A204.1 (cell line): ENCODE measurements at regions not wholly inside any gene's neighbourhood (a gene's known extent, or its start where the extent isn't known, plus 50 kb on each side); places are given as distances from the start of the nearest gene placed in this dataset.
A peak's percentile ranks its signal among the peaks of the same experiment; 100 is the strongest.

Experiments used
- FAIRE-seq: peaks from 2 replicates; lab custom pipeline; 2012; peaks lifted over from hg19 to GRCh38; lab: Jason Lieb, UNC

GRCh38 chrX:49773993-49774392 lies 55.1 kb upstream of the PAGE4 start:
- FAIRE-seq: no peak

DNA sequence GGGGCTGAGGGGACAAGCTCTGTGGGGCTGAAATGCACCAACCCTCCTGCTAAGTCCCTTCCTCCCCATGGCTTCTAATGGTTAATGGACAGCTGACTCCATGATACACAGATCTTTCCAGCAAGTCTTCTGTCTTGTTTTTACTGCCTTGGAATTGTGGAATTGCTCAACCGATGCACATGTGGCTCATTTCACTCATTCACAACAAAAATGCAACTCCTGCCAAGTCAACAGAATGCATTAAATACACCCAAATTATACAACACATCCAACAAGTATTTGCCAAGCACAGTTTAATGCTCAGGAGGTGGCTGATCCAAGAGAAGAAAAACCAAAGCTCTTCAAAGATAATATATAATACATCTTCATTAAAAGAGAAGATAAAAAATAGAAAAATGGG lies 61.9 kb upstream of the PAGE4 start:
- FAIRE-seq: no peak

DNA sequence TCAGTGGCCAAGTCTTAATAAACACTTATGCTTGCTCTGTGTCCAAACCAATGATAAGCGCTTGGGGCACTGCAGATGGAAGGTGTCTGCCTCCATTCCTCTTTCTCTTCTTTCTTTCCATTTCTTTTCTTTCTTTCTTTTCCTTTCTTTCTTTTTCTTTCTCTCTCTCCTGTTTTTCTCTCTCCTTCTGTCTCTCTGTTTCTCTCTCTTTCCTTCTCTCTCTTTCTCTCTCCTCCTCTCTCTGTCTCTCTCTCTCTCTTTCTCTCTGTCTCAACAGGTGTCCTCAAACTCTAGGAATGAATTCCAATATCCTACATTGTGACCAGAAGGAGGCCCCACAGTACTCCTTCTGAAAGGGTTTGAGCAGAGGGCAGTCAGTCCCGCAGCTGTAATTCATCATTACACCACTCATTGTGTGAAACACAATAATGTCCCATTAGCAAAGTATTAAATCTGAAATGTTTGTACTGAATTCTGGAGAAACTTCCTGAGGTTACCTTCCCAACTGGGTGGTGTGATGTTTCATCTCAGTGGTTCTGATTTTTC lies 66.5 kb upstream of the PAGE1 start:
- FAIRE-seq: no peak

DNA sequence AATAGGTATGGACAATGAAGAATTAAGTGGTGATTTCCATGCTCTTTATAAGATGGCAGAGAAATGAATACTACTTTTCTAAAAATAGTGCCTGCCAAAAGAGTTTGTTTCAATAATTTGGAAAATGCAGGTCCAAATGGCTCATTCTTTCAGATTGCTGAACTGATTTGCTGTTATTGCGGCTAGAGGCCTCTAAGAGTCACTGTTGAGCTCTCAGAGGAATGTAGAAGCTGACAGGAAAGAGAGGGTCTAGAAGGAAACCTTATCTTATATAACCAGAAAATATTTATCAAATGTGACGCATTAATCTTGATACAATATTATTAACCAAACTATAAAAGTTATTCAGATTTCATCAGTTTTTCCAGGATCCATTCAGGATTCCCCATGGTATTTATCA lies 65.7 kb upstream of the PAGE1 start:
- peak; percentile 87 for FAIRE-seq

- FAIRE-seq: no peak
These were observed 64.6 kb upstream of the PAGE1 start for GRCh38 chrX:49760290-49760890.

- no peak for FAIRE-seq
These were observed 60.9 kb upstream of the PAGE1 start for GRCh38 chrX:49756692-49757091.

DNA sequence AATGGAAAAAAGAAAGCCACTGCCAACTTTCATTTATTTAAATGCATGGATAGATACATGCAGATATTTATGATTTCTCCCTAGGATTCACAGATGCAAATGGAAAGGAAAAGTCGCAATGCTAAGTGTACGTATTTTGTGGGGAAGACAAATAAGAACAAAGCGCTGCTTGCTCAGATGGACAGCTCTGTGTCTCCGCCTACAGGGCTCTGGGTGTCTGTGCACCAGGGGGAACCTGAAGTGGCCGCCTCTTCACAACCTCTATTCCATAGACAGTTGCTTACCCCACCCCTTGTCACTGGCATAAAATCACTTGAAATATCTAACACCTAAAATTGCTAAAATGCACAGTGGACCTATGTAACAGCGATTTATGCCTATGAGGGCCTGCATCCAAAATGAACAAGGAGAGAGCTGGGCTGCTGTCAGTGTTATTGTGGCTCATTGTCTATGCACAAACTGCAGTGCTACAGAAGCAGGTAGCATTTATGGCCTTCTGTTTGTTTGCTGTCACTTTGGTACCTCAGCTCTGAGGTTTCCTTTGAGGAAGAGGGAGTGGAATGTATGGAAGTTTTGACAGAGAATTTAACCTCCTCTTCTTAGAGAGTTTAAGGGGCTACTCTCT lies 58.6 kb upstream of the PAGE1 start:
- peak; percentile 37 for FAIRE-seq

- no peak for FAIRE-seq
These were observed 57.9 kb upstream of the PAGE1 start for GRCh38 chrX:49753691-49754090.

- no peak for FAIRE-seq
These were observed 52.6 kb upstream of the PAGE1 start for GRCh38 chrX:49748211-49748956.

DNA sequence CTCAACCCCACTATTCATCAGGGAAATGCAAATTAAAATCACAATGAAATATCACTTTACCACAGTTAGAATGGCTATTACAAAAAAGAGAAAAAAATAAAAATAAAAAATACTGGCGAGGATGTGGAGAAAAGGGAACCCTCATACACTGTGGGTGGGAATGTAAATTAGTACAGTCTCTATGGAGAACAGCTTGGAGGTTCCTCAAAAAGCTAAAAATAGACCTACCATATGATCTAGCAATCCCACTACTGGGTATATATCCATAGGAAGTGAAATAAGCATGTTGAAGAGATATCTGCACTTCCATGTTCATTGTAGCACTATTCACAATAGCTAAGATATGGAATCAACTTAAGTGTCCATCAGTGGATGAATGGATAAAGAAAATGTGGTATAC lies 50.5 kb upstream of the PAGE1 start:
- FAIRE-seq: no peak
